Stomach (tissue), 4 donors: ENCODE measurements at regions not wholly inside any gene's neighbourhood (a gene's known extent, or its start where the extent isn't known, plus 50 kb on each side); places are given as distances from the start of the nearest gene placed in this dataset.

Experiments
- CTCF ChIP-seq, 7 experiments: fragments of 450-650 bp in 4 of 7; fragments of 200-600 bp in 3 of 7; sonication (generic) in 3 of 7; IDR thresholded peaks; one replicate each; pipeline ENCODE4 v1.5.1; 2016 to 2019; ENCODE audit warnings: antibody characterized with exemption in 7 of 7, control low read depth in 2 of 7, mild to moderate bottlenecking in 1 of 7
- EP300 ChIP-seq: sonication (generic); formaldehyde crosslinking; IDR thresholded peaks from one replicate; pipeline ENCODE4 v1.6.1; 2017; ENCODE audit warnings: antibody characterized with exemption
- POLR2A ChIP-seq, 4 donors: fragments of 450-650 bp; IDR thresholded peaks; one replicate each; pipeline ENCODE4 v1.6.1; 2016; ENCODE audit warnings: antibody characterized with exemption in 4 of 4, control low read depth in 2 of 4, mild to moderate bottlenecking in 1 of 4, moderate library complexity in 1 of 4
- POLR2AphosphoS5 ChIP-seq, 3 donors: sonication (generic); formaldehyde crosslinking; IDR thresholded peaks; one replicate each; pipeline ENCODE4 v1.6.1; 2016; ENCODE audit warnings: antibody characterized with exemption in 3 of 3

- TF ChIP-seq POLR2A (IDR thresholded peaks at IDR 0.05) (no peak), CTCF (IDR thresholded peaks at IDR 0.05) (no peak), EP300 (no peak), POLR2AphosphoS5 (IDR thresholded peaks at IDR 0.05) (no peak)
Measured at GRCh38 chr4:14596028-14596427, 406.3 kb upstream of the CPEB2 start.
